RPMI7951 (cell line): ENCODE measurements at regions not wholly inside any gene's neighbourhood (a gene's known extent, or its start where the extent isn't known, plus 50 kb on each side); places are given as distances from the start of the nearest gene placed in this dataset.
"Not testable (repeated sequence)": the region's sequence is repeated elsewhere in the genome, so short reads cannot be mapped to it uniquely, and the experiment has no call there.

Source experiments
- DNase-seq: peaks from one replicate; pipeline ENCODE4 v3.0.0-alpha.2; 2012; ENCODE audit warnings: low read depth

- no peak for DNase-seq
These were observed 1214.0 kb downstream of the ROBO2 start for GRCh38 chr3:78253860-78254259.

- DNase-seq, result peak; percentile 28
These were observed 1215.5 kb downstream of the ROBO2 start for GRCh38 chr3:78255403-78255802.

DNA sequence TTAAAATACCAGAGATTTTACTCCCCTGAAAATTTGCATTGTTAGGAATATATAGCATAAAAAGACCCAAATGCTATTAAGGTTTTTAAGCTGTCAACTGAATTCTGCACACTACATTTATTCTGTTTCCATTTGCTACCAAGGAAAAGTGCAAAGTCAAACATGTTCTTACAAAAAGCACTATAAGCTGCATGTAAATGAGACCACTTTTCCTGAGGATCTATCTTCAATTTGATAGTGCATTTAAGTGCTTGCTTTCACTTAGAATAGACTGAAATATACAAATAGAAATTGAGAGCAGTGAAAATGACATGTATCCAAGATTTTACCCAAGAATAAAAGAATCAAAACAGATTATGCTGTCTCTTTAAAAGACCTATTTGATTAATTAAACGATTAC lies 1216.2 kb downstream of the ROBO2 start:
- no peak for DNase-seq

DNA sequence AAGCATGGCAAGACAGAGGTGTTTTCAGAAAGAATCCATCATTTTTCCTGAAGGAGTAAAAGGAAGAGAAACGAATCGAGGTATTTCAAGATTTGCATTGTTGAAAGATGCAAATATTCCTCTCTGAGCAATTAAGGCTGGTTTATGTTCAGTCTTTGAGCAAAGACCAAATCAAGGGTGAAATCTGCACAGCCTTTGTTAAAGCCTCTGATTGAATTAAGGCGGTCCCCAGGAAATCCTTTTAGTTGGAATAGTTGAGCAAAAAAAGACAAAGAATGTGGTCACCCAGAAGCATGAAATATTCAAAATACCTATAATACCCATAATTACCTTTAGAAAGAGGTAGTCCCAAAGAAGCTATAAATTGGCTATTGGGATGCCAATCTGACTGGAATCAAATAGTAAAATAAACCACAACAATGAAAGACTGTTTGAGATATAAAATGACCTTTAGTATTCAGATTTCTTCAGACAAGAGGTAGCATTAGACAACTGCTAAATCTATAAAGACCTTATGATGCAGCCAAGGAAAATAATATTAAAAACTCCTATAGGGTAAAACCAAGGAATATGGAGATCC lies 1218.1 kb downstream of the ROBO2 start:
- no peak for DNase-seq

- DNase-seq, result peak; percentile 48
These were observed 1218.9 kb downstream of the ROBO2 start for GRCh38 chr3:78258798-78259197.

- no peak for DNase-seq
These were observed 1220.5 kb downstream of the ROBO2 start for GRCh38 chr3:78260388-78260787.

DNA sequence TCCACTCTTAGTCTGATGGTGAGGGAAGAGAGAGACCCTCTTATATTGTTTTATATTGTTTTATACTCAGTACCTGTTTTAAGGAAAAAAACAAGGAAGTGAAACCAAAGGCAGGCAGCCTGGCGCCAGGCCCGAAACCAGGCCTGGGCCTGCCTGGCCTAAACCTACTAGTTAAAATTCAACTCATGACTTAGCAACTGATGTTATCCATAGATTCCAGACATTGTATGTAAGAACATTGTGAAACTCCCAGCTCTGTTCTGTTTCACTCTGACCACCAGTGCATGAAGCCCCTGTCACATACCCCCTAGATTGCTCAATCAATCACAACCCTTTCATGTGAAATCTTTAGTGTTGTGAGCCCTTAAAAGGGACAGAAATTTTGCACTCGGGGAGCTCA lies 1226.7 kb downstream of the ROBO2 start:
- not testable (repeated sequence) for DNase-seq

DNA sequence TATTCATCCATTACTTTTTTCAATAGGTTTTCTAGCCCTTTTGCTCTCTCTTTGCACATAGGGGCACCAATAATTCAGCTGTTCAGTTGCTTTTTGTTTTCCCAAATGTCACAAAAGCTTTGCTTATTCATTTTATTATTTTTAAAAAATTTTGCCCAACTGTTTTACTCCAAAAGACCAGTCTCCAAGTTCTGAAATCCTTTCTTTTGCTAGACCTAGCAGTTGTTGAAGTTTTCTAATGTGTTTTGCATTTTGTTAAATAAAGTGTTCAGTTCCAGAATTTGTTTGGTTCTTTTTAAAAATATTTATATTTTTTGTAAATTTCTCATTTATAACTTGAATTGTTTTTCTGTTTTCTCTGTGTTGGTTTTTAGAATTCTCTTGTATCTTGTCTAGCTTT lies 1227.3 kb downstream of the ROBO2 start:
- no peak for DNase-seq

GRCh38 chr3:78268087-78268486 lies 1228.2 kb downstream of the ROBO2 start:
- DNase-seq, result no peak

DNA sequence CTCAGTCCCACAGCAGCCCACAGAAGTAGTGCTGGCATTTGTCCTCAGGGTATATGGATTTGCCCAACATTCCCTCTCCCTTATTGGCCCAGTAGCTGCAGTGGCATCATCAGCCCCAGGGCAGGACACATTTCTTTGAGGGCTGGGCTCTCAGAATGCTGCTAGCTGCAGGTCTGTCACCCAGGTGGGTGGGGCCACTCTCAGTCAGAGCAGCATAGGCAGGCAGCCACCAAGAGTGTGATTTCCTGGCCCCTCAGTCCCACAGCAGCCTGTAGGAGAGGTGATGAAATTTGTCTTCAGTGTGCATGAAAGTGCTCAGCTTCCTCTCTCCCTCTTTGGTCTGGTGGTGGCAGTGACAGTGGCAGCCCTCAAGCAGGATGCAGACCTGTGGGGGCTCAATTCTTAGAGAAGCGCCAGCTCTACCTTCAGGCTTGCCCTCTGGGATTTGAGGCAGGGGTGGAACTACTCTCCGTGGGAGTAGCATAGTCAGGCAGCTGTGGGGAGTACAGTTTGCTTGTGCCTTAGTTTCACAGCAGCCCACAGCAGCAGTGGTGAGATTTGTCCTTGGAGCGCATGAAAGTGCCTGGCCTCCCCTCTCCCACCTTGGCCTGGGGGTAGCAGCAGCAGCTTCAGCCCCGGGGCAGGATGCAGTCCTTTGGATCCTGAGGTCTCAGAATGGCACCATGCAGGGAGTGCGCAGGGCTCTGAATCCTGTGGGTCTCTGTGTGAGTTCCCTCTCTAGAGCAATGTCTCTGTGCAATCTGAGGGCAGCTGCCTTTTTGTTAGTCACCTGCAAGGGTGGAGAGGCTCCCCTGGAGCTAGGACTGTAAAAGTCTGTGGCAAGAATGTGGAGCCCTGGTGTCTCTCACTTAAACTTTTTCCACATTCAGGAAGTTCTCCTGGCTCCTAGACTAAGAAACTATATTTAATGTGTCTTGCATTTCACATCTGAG lies 1229.1 kb downstream of the ROBO2 start:
- no peak for DNase-seq

GRCh38 chr3:78273326-78273725 lies 1233.4 kb downstream of the ROBO2 start:
- DNase-seq, result no peak

DNA sequence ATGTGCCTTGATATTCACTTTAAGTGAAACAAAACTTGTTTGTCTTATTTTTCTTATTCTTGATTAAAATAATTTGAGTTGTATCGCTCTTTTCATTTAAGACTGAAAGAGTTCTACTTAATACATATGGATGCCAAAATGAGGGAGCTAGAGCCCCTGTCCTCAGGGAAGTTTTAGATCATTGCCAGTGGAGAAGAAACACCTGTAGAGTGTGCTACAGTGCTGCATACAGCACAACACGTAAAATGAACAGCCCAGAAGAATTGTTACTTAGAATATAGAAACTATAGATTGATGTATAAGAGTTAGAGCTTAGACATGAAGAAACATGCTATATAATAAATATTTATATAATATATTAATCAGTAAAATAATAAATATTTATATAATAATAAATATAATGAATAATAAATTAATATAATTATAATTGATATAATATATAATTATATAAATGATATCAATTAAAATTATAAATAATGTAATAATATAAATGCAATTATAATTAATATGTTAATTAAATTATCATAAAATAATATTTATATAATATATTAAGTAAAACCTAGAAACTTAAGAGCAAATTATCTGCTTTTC lies 1234.7 kb downstream of the ROBO2 start:
- DNase-seq, result no peak

GRCh38 chr3:78275420-78275852 lies 1235.5 kb downstream of the ROBO2 start:
- DNase-seq, result no peak

GRCh38 chr3:78277220-78277619 lies 1237.3 kb downstream of the ROBO2 start:
- no peak for DNase-seq

DNA sequence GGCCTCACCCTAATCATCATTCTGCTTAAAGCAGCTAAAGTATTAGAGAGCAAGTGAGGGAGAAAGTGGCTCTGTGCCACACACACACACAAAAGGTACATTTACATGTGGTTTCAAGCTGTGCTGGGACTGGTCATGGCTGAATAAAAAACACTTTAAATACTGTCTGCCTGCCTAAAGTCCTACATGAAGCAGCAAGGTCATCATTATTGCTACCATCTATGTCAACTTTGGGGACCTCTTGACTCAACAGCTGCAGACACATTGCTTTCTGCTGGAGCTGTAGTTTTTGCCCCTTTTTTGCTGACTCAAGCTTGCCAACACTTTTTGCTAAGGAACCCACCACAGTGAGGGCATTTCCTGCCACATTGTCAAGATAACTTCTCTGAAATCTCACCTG lies 1237.9 kb downstream of the ROBO2 start:
- no peak for DNase-seq

DNA sequence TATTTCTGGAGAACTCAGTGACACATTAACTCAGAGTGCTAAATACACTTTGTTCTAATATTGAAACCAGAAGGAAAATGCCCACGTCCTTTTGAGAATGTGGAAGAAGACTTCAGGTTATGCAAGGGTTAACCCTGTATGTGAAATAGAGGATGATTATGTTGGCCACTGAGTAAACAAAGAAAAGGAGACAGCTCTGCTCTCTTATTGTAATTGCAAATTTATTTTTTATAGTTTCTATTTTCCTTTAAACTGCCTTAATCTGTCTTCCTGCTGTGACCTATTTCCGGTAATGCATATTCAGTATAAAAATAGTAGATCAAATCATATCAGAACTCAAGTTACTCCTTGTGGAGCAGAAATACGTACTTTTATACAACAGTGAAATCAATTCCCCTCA lies 1239.2 kb downstream of the ROBO2 start:
- no peak for DNase-seq

GRCh38 chr3:78281381-78281780 lies 1241.5 kb downstream of the ROBO2 start:
- DNase-seq, result no peak

GRCh38 chr3:78283994-78284393 lies 1244.1 kb downstream of the ROBO2 start:
- no peak for DNase-seq

DNA sequence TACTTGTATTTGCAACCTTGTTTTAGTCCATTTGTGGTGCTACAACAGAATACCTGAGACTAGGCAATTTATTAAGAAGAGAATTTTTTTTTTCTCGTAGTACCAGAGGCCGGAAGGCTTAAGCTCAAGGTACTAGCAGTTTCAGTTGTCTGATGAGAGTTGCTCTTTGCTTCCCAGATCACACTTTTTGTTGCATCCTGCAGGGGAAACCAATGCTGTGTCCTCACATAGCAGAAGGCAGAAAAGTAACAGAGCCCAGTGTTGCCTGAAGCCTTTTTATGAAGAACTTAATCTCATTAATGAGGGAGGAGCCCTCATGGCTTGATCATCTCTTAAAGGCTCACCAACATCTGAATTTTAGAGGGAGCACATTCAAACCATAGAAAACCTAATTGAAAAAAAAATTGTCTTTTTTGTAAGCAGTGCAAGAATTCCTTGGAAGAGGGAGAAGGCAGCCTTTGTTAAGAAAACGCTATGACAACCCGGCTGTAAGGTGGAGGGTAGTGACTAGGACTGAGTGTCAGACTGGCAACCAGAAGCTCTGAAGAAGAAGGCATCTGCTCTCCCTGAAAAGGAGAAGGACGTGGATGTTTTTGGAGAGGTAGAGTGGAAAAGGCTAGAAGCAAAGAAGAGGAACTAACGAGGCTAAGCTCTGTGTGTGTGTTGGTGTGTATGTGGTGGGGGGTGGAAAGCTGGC lies 1245.3 kb downstream of the ROBO2 start:
- no peak for DNase-seq

- no peak for DNase-seq
These were observed 1247.2 kb downstream of the ROBO2 start for GRCh38 chr3:78287085-78287484.

DNA sequence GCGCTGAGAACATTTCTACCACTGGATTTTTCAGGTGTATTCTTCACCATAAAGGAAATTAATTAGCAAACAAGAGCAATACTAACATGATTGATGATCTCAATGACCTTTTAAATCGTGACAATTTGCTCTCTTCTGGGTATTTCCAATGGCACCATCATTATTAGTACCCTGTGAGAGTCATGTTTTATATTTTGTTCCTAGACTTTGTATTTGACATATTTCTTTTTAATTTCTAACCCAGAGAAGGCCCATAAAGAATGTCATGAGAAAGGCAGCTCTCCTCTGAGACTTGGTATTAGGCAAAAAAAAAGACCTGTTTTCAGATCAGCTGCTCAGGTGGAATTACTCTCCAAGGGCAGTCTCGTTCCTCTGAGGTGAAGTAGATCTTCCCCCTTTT lies 1253.4 kb downstream of the ROBO2 start:
- no peak for DNase-seq

- DNase-seq, result no peak
These were observed 1264.2 kb downstream of the ROBO2 start for GRCh38 chr3:78304115-78304514.
